SU-DHL-6 (cell line): ENCODE measurements at regions not wholly inside any gene's neighbourhood (a gene's known extent, or its start where the extent isn't known, plus 50 kb on each side); places are given as distances from the start of the nearest gene placed in this dataset.

Source experiments
- H2AFZ ChIP-seq: fragments of 200-600 bp; sonication (generic); 2 replicates; pipeline ENCODE4 v1.6.1; 2014; ENCODE audit warnings: low read depth, mild to moderate bottlenecking, moderate library complexity, mixed read lengths, antibody characterized with exemption, low read length; ENCODE audit not compliant: severe bottlenecking
- H3F3A ChIP-seq: fragments of 200-600 bp; shearing (Covaris generic); 2 replicates; pipeline ENCODE4 v1.6.0; 2016; ENCODE audit warnings: antibody characterized with exemption, mild to moderate bottlenecking; ENCODE audit not compliant: insufficient read depth
- H3K27ac ChIP-seq: fragments of 200-600 bp; sonication (generic); 2 replicates; pipeline ENCODE4 v1.5.1; 2016; ENCODE audit warnings: low read depth, mild to moderate bottlenecking, low read length, moderate library complexity, mixed read lengths
- H3K27me3 ChIP-seq: fragments of 200-600 bp; sonication (generic), shearing (Covaris generic); 2 replicates; pipeline ENCODE4 v1.6.0; 2014; ENCODE audit warnings: mild to moderate bottlenecking, low read length
- H3K36me3 ChIP-seq: fragments of 200-600 bp; sonication (generic); 2 replicates; pipeline ENCODE4 v1.6.1; 2014; ENCODE audit warnings: mild to moderate bottlenecking, low read length, mixed read lengths
- H3K4me2 ChIP-seq: fragments of 300-600, 200-600 bp; shearing (Covaris generic), sonication (generic); 2 replicates; pipeline ENCODE4 v1.6.0; 2014; ENCODE audit warnings: low read length, low read depth, mild to moderate bottlenecking; ENCODE audit not compliant: poor library complexity, severe bottlenecking
- H3K4me3 ChIP-seq: fragments of 200-600 bp; sonication (generic); 2 replicates; pipeline ENCODE4 v1.5.1; 2014; ENCODE audit warnings: antibody characterized with exemption, low read length, mild to moderate bottlenecking, mixed read lengths; ENCODE audit not compliant: insufficient read depth, poor library complexity, severe bottlenecking
- H3K79me2 ChIP-seq: fragments of 200-600 bp; sonication (generic); 2 replicates; pipeline ENCODE4 v1.6.1; 2014; ENCODE audit warnings: mild to moderate bottlenecking, low read length, moderate library complexity; ENCODE audit not compliant: insufficient read depth
- H3K9ac ChIP-seq: fragments of 200-600 bp; sonication (generic); 2 replicates; pipeline ENCODE4 v1.7.0; 2014; ENCODE audit warnings: mild to moderate bottlenecking, low read length
- H3K9me2 ChIP-seq: fragments of 200-600 bp; sonication (generic); replicated peaks from 2 replicates; pipeline ENCODE4 v1.6.1; 2014; ENCODE audit warnings: low read length; ENCODE audit not compliant: insufficient read depth
- H3K9me3 ChIP-seq: fragments of 200-600 bp; sonication (generic); 2 replicates; pipeline ENCODE4 v1.6.1; 2014; ENCODE audit warnings: low read length, mixed read lengths; ENCODE audit not compliant: insufficient read depth
- H4K20me1 ChIP-seq: fragments of 200-600 bp; sonication (generic); 2 replicates; pipeline ENCODE4 v1.6.1; 2014; ENCODE audit warnings: low read depth, mild to moderate bottlenecking, antibody characterized with exemption, low read length, moderate library complexity, mixed read lengths
- EZH2phosphoT487 ChIP-seq: fragments of 200-600 bp; sonication (generic), shearing (Covaris generic); conservative IDR thresholded peaks from 2 replicates; pipeline ENCODE4 v1.6.1; 2018; ENCODE audit warnings: mild to moderate bottlenecking, antibody characterized with exemption, low read length, moderate library complexity, mixed read lengths
- TF ChIP-seq, protein P1 (sequence below): fragments of 200-600 bp; sonication (generic); IDR thresholded peaks from one replicate; pipeline ENCODE4 v1.5.1; 2017; ENCODE audit warnings: antibody characterized with exemption, mild to moderate bottlenecking, low read length, moderate library complexity; ENCODE audit not compliant: insufficient read depth, poor library complexity, severe bottlenecking

DNA sequence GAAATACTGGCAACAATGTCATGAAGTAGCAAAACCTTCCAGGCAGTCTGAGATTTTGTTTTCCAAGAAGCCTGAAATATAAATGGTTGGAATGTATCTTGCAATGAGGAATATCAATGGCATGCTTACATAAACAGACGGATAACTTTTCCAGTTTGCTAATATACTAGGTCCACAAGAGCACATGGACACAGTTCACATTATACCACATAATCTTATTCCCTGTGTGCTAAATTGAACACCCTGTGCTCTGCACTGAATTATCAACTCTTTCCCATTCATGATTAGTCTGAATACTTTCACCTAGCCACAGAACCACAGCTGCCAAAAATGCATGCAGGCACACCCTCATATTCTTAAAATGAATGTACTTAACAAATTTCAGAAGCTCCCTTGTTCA, 274.3 kb downstream of the COL12A1 start:
- H3K79me2 ChIP-seq, result no peaks in the 10 kb centered on the region
- H3F3A ChIP-seq, result no peaks in the 10 kb centered on the region
- no peak for TF ChIP-seq EZH2phosphoT487
- TF ChIP-seq, protein P1, sequence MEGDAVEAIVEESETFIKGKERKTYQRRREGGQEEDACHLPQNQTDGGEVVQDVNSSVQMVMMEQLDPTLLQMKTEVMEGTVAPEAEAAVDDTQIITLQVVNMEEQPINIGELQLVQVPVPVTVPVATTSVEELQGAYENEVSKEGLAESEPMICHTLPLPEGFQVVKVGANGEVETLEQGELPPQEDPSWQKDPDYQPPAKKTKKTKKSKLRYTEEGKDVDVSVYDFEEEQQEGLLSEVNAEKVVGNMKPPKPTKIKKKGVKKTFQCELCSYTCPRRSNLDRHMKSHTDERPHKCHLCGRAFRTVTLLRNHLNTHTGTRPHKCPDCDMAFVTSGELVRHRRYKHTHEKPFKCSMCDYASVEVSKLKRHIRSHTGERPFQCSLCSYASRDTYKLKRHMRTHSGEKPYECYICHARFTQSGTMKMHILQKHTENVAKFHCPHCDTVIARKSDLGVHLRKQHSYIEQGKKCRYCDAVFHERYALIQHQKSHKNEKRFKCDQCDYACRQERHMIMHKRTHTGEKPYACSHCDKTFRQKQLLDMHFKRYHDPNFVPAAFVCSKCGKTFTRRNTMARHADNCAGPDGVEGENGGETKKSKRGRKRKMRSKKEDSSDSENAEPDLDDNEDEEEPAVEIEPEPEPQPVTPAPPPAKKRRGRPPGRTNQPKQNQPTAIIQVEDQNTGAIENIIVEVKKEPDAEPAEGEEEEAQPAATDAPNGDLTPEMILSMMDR, result no peak
- no peaks in the 10 kb centered on the region for H3K27me3 ChIP-seq
- H3K9ac ChIP-seq, result no peak overlapping the region
- H3K9me2 ChIP-seq, result no peaks in the 10 kb centered on the region
- no peak overlapping the region for H3K4me3 ChIP-seq
- H2AFZ ChIP-seq, result no peak overlapping the region
- H3K27ac ChIP-seq, result no peak overlapping the region
- H3K4me2 ChIP-seq, result no peak overlapping the region
- H4K20me1 ChIP-seq, result no peaks in the 10 kb centered on the region
- H3K36me3 ChIP-seq, result no peaks in the 10 kb centered on the region
- H3K9me3 ChIP-seq, result no peaks in the 10 kb centered on the region

DNA sequence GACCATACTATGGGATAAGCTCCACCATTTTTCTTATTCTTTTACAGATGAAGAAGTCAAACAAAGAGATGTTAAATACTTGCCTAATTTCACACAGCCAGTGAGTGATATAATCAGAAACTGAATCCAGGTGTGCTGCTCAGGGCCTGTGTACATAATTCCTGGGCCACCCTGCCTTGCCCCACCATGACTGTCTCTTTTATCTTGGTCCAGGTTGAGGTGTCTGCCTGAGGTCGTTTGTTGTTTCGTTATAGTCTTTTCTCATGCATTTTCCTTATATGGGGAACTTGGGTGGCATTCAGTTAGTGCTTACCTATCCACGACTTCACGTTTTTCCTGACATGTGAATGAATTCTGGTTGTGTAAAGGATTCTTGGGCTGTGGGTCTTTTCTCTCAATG, 277.6 kb downstream of the COL12A1 start:
- H3K9me2 ChIP-seq, result no peaks in the 10 kb centered on the region
- no peaks in the 10 kb centered on the region for H3K27me3 ChIP-seq
- H3K4me3 ChIP-seq, result no peak overlapping the region
- H3K36me3 ChIP-seq, result no peaks in the 10 kb centered on the region
- no peaks in the 10 kb centered on the region for H3K79me2 ChIP-seq
- no peak overlapping the region for H3K9ac ChIP-seq
- H2AFZ ChIP-seq, result no peak overlapping the region
- H4K20me1 ChIP-seq, result no peaks in the 10 kb centered on the region
- TF ChIP-seq, protein P1, result no peak
- TF ChIP-seq EZH2phosphoT487, result no peak
- H3K4me2 ChIP-seq, result no peak overlapping the region
- no peak overlapping the region for H3K27ac ChIP-seq
- no peaks in the 10 kb centered on the region for H3F3A ChIP-seq
- no peaks in the 10 kb centered on the region for H3K9me3 ChIP-seq

DNA sequence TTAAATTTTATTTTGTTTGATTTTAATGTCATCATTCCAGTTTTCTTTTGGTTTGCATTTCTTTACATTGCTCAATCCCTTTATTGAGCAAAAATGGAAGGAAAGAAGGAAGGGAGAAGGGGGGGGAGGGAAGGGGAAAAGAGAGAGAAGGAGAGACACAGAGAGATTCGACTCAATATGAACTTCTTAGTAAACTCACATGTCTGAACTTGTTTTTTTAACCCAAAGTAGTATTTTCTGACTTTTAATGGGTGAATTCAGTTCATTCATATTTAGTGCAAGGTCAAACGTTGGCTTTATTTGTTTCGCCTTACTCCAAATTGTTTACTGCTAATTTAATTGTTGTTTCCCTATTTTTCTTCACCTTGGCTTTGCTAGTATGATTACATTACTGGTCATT, 278.6 kb downstream of the COL12A1 start:
- no peak overlapping the region for H3K9ac ChIP-seq
- TF ChIP-seq, protein P1, result no peak
- TF ChIP-seq EZH2phosphoT487, result no peak
- H3K4me3 ChIP-seq, result no peak overlapping the region
- no peaks in the 10 kb centered on the region for H3K9me2 ChIP-seq
- no peaks in the 10 kb centered on the region for H3K79me2 ChIP-seq
- no peaks in the 10 kb centered on the region for H4K20me1 ChIP-seq
- no peaks in the 10 kb centered on the region for H3K36me3 ChIP-seq
- no peaks in the 10 kb centered on the region for H3F3A ChIP-seq
- no peaks in the 10 kb centered on the region for H3K27me3 ChIP-seq
- no peak overlapping the region for H3K27ac ChIP-seq
- no peak overlapping the region for H3K4me2 ChIP-seq
- no peaks in the 10 kb centered on the region for H3K9me3 ChIP-seq
- no peak overlapping the region for H2AFZ ChIP-seq
